Gastroesophageal sphincter (tissue), 3 donors: ENCODE measurements at regions not wholly inside any gene's neighbourhood (a gene's known extent, or its start where the extent isn't known, plus 50 kb on each side); places are given as distances from the start of the nearest gene placed in this dataset.

ENCODE experiments used
- CTCF ChIP-seq, 4 experiments: fragments of 200-600 bp in 2 of 4; fragments of 450-650 bp in 2 of 4; sonication (generic) in 1 of 4; IDR thresholded peaks; one replicate each; pipeline ENCODE4 v1.5.1; 2017 to 2019; ENCODE audit warnings: antibody characterized with exemption in 4 of 4, mild to moderate bottlenecking in 2 of 4, moderate library complexity in 2 of 4
- POLR2A ChIP-seq, 2 donors: fragments of 450-650 bp; IDR thresholded peaks; one replicate each; pipeline ENCODE4 v1.6.1; 2017; ENCODE audit warnings: antibody characterized with exemption in 2 of 2, mild to moderate bottlenecking in 2 of 2, moderate library complexity in 1 of 2

- TF ChIP-seq CTCF (IDR thresholded peaks at IDR 0.05) (no peak), POLR2A (IDR thresholded peaks at IDR 0.05) (no peak)
These were observed 394.5 kb downstream of the ARHGEF28 start for GRCh38 chr5:74020503-74020902.
